ENCODE measurements at regions not wholly inside any gene's neighbourhood (a gene's known extent, or its start where the extent isn't known, plus 50 kb on each side); places are given as distances from the start of the nearest gene placed in this dataset.
"Not testable (repeated sequence)": the region's sequence is repeated elsewhere in the genome, so short reads cannot be mapped to it uniquely, and the experiment has no call there.

- TF ChIP-seq CTCF (IDR thresholded peaks at IDR 0.05), result no peak
- H3K36me3 ChIP-seq (ENCODE audit: low read depth), result no peaks in the 10 kb centered on the region
- H3K4me3 ChIP-seq, result no peak overlapping the region
- H3K4me1 ChIP-seq (ENCODE audit: low read depth), result no peaks in the 10 kb centered on the region
- DNase-seq, result no peak
- no peak for ATAC-seq
- no peaks in the 10 kb centered on the region for H3K9me3 ChIP-seq
- intact Hi-C loops (cut with DNase I, micrococcal nuclease), result no loop called here
Observed at GRCh38 chr14:83289390-83289789, 1755.7 kb upstream of the SEL1L start.

- TF ChIP-seq CTCF (IDR thresholded peaks at IDR 0.05), result no peak
- ATAC-seq (no peak), DNase-seq (no peak)
- no peaks in the 10 kb centered on the region for H3K9me3 ChIP-seq
- H3K4me1 ChIP-seq (ENCODE audit: low read depth), result no peaks in the 10 kb centered on the region
- intact Hi-C loops (cut with DNase I, micrococcal nuclease), result no loop called here
- no peaks in the 10 kb centered on the region for H3K36me3 ChIP-seq (ENCODE audit: low read depth)
- no peak overlapping the region for H3K4me3 ChIP-seq
Observed at GRCh38 chr14:83289896-83290295, 1756.2 kb upstream of the SEL1L start.

- intact Hi-C loops (cut with DNase I, micrococcal nuclease), result no loop called here
- DNase-seq, result no peak
- Histone ChIP-seq H3K9me3 (no peaks in the 10 kb centered on the region), H3K4me1 (ENCODE audit: low read depth) (no peaks in the 10 kb centered on the region), H3K36me3 (ENCODE audit: low read depth) (no peaks in the 10 kb centered on the region), H3K4me3 (no peak overlapping the region)
- ATAC-seq, result no peak
- TF ChIP-seq CTCF (IDR thresholded peaks at IDR 0.05), result no peak
Observed at GRCh38 chr14:83290447-83290846, 1756.8 kb upstream of the SEL1L start.

- ATAC-seq (no peak), DNase-seq (no peak)
- TF ChIP-seq CTCF (IDR thresholded peaks at IDR 0.05), result no peak
- intact Hi-C loops (cut with DNase I, micrococcal nuclease), result no loop called here
- H3K9me3 ChIP-seq, result no peaks in the 10 kb centered on the region
- no peaks in the 10 kb centered on the region for H3K36me3 ChIP-seq (ENCODE audit: low read depth)
- H3K4me1 ChIP-seq (ENCODE audit: low read depth), result no peaks in the 10 kb centered on the region
- no peak overlapping the region for H3K4me3 ChIP-seq
Observed at GRCh38 chr14:83291714-83292113, 1758.1 kb upstream of the SEL1L start.

GRCh38 chr14:83294941-83295340 lies 1761.3 kb upstream of the SEL1L start:
- DNase-seq (no peak), ATAC-seq (no peak)
- no peaks in the 10 kb centered on the region for H3K4me1 ChIP-seq (ENCODE audit: low read depth)
- no peaks in the 10 kb centered on the region for H3K9me3 ChIP-seq
- TF ChIP-seq CTCF (IDR thresholded peaks at IDR 0.05), result no peak
- H3K36me3 ChIP-seq (ENCODE audit: low read depth), result no peaks in the 10 kb centered on the region
- intact Hi-C loops (cut with DNase I, micrococcal nuclease), result no loop called here
- no peak overlapping the region for H3K4me3 ChIP-seq

GRCh38 chr14:83297361-83297760 lies 1763.7 kb upstream of the SEL1L start:
- DNase-seq (no peak), ATAC-seq (no peak)
- no peak overlapping the region for H3K4me3 ChIP-seq
- no peaks in the 10 kb centered on the region for H3K4me1 ChIP-seq (ENCODE audit: low read depth)
- H3K9me3 ChIP-seq, result no peaks in the 10 kb centered on the region
- H3K36me3 ChIP-seq (ENCODE audit: low read depth), result no peaks in the 10 kb centered on the region
- intact Hi-C loops (cut with DNase I, micrococcal nuclease), result no loop called here
- TF ChIP-seq CTCF (IDR thresholded peaks at IDR 0.05), result no peak

- ATAC-seq; H3K36me3 ChIP-seq (ENCODE audit: low read depth); DNase-seq; intact Hi-C loops (cut with DNase I, micrococcal nuclease); H3K4me1 ChIP-seq (ENCODE audit: low read depth); H3K4me3 ChIP-seq; H3K9me3 ChIP-seq: not testable (repeated sequence)
Observed at GRCh38 chr14:83298016-83298415, 1764.4 kb upstream of the SEL1L start.

Measured in mucosa of descending colon (tissue), 3 donors.